Muscle of leg (tissue), 3 donors: ENCODE measurements at regions not wholly inside any gene's neighbourhood (a gene's known extent, or its start where the extent isn't known, plus 50 kb on each side); places are given as distances from the start of the nearest gene placed in this dataset.

Experiments
- DNase-seq: peaks from one replicate; pipeline ENCODE4 v3.0.0; 2013
- H3K27ac ChIP-seq: one replicate; pipeline ENCODE4 v1.5.1; 2013; ENCODE audit warnings: mild to moderate bottlenecking, low read length, control low read depth
- H3K27me3 ChIP-seq: one replicate; pipeline ENCODE4 v1.6.1; 2013; ENCODE audit warnings: low read length; ENCODE audit not compliant: control insufficient read depth, insufficient read depth
- H3K36me3 ChIP-seq: one replicate; pipeline ENCODE4 v1.6.1; 2013; ENCODE audit warnings: low read length; ENCODE audit not compliant: control insufficient read depth, insufficient read depth
- H3K4me1 ChIP-seq: one replicate; pipeline ENCODE4 v1.6.1; 2013; ENCODE audit warnings: low read length; ENCODE audit not compliant: control insufficient read depth, insufficient read depth
- H3K4me3 ChIP-seq: one replicate; pipeline ENCODE4 v1.5.1; 2013; ENCODE audit warnings: low read length, control low read depth
- H3K9me3 ChIP-seq: replicated peaks from 2 replicates; pipeline ENCODE4 v1.6.1; 2013; ENCODE audit warnings: low read depth, low read length; ENCODE audit not compliant: control insufficient read depth
- WGBS: methylation state at CpG from one replicate; pipeline ENCODE4 v1.1.5; 2013; ENCODE audit warnings: missing lambda C conversion rate; ENCODE audit not compliant: insufficient coverage; 5-methylcytosine and 5-hydroxymethylcytosine counted together

GRCh38 chr6:145319605-145320004 lies 415.7 kb downstream of the EPM2A start:
- H3K27ac ChIP-seq: no peak overlapping the region
- no peaks in the 10 kb centered on the region for H3K4me1 ChIP-seq
- H3K27me3 ChIP-seq: no peaks in the 10 kb centered on the region
- H3K36me3 ChIP-seq: no peaks in the 10 kb centered on the region
- H3K4me3 ChIP-seq: no peak overlapping the region
- no CpG with 5 or more reads among the region's 2 CpGs for WGBS
- DNase-seq: no peak
- H3K9me3 ChIP-seq: no peaks in the 10 kb centered on the region

- no CpG with 5 or more reads among the region's 1 CpG for WGBS
- Histone ChIP-seq H3K27me3 (no peaks in the 10 kb centered on the region), H3K4me1 (peaks cover 2% of the 10 kb centered on the region), H3K36me3 (no peaks in the 10 kb centered on the region), H3K4me3 (no peak overlapping the region), H3K27ac (no peak overlapping the region), H3K9me3 (no peaks in the 10 kb centered on the region)
- DNase-seq: no peak
These were observed 411.7 kb downstream of the EPM2A start for GRCh38 chr6:145323646-145324045.

GRCh38 chr6:145327586-145327985 lies 407.7 kb downstream of the EPM2A start:
- Histone ChIP-seq H3K9me3 (no peaks in the 10 kb centered on the region), H3K27me3 (no peaks in the 10 kb centered on the region)
- no CpG with 5 or more reads among the region's 2 CpGs for WGBS

GRCh38 chr6:145329257-145329656 lies 406.1 kb downstream of the EPM2A start:
- Histone ChIP-seq H3K4me1 (peaks cover 6% of the 10 kb centered on the region), H3K9me3 (no peaks in the 10 kb centered on the region), H3K27ac (peak overlapping the region; percentile 69), H3K36me3 (no peaks in the 10 kb centered on the region), H3K27me3 (no peaks in the 10 kb centered on the region), H3K4me3 (no peak overlapping the region)
- WGBS: no CpG with 5 or more reads among the region's 3 CpGs
- DNase-seq: peak; percentile 96

More at GRCh38 chr6:145327586-145327985, 407.7 kb downstream of the EPM2A start:
- no peak overlapping the region for H3K4me3 ChIP-seq
- no peaks in the 10 kb centered on the region for H3K36me3 ChIP-seq
- H3K27ac ChIP-seq: no peak overlapping the region
- peaks cover 6% of the 10 kb centered on the region for H3K4me1 ChIP-seq
- DNase-seq: no peak

GRCh38 chr6:145331066-145331465 lies 404.3 kb downstream of the EPM2A start:
- H3K27ac ChIP-seq: no peak overlapping the region
- H3K4me3 ChIP-seq: no peak overlapping the region
- no peaks in the 10 kb centered on the region for H3K9me3 ChIP-seq
- WGBS: 88% methylated on average over 2 of the region's 4 CpGs
- no peaks in the 10 kb centered on the region for H3K27me3 ChIP-seq
- no peaks in the 10 kb centered on the region for H3K36me3 ChIP-seq
- DNase-seq: peak; percentile 68
- H3K4me1 ChIP-seq: peaks cover 6% of the 10 kb centered on the region

- Histone ChIP-seq H3K36me3 (no peaks in the 10 kb centered on the region), H3K27me3 (no peaks in the 10 kb centered on the region), H3K4me1 (peaks cover 6% of the 10 kb centered on the region), H3K4me3 (no peak overlapping the region), H3K9me3 (no peaks in the 10 kb centered on the region), H3K27ac (no peak overlapping the region)
- peak; percentile 22 for DNase-seq
- no CpG with 5 or more reads among the region's 2 CpGs for WGBS
These were observed 403.3 kb downstream of the EPM2A start for GRCh38 chr6:145332011-145332410.

- Histone ChIP-seq H3K9me3 (no peaks in the 10 kb centered on the region), H3K4me1 (peaks cover under 1% of the 10 kb centered on the region), H3K27ac (no peak overlapping the region), H3K27me3 (no peaks in the 10 kb centered on the region), H3K36me3 (no peaks in the 10 kb centered on the region), H3K4me3 (no peak overlapping the region)
- no CpG with 5 or more reads among the region's 4 CpGs for WGBS
- no peak for DNase-seq
These were observed 399.2 kb downstream of the EPM2A start for GRCh38 chr6:145336119-145336518.

GRCh38 chr6:145339089-145339488 lies 396.2 kb downstream of the EPM2A start:
- Histone ChIP-seq H3K36me3 (no peaks in the 10 kb centered on the region), H3K9me3 (no peaks in the 10 kb centered on the region), H3K4me1 (no peaks in the 10 kb centered on the region), H3K27ac (no peak overlapping the region), H3K4me3 (no peak overlapping the region), H3K27me3 (no peaks in the 10 kb centered on the region)
- no CpG with 5 or more reads among the region's 2 CpGs for WGBS
- no peak for DNase-seq

- Histone ChIP-seq H3K27me3 (no peaks in the 10 kb centered on the region), H3K4me3 (no peak overlapping the region), H3K36me3 (no peaks in the 10 kb centered on the region), H3K4me1 (no peaks in the 10 kb centered on the region), H3K27ac (no peak overlapping the region), H3K9me3 (no peaks in the 10 kb centered on the region)
- no peak for DNase-seq
These were observed 395.1 kb downstream of the EPM2A start for GRCh38 chr6:145340256-145340655.

GRCh38 chr6:145345094-145345493 lies 390.2 kb downstream of the EPM2A start:
- Histone ChIP-seq H3K9me3 (no peaks in the 10 kb centered on the region), H3K4me3 (no peak overlapping the region), H3K36me3 (no peaks in the 10 kb centered on the region), H3K27me3 (no peaks in the 10 kb centered on the region), H3K27ac (no peak overlapping the region), H3K4me1 (no peaks in the 10 kb centered on the region)
- DNase-seq: no peak

GRCh38 chr6:145347216-145347615 lies 388.1 kb downstream of the EPM2A start:
- Histone ChIP-seq H3K4me1 (no peaks in the 10 kb centered on the region), H3K27me3 (no peaks in the 10 kb centered on the region), H3K27ac (no peak overlapping the region), H3K4me3 (no peak overlapping the region), H3K9me3 (no peaks in the 10 kb centered on the region), H3K36me3 (no peaks in the 10 kb centered on the region)
- DNase-seq: no peak
- 80% methylated on average over 1 of the region's 2 CpGs for WGBS
